Stimulated activated CD4-positive, alpha-beta T cell treated with anti-CD3 and anti-CD28 coated beads, Interleukin-2, amount 100 ng/mL, for 24 hours (primary cell): ENCODE measurements at regions not wholly inside any gene's neighbourhood (a gene's known extent, or its start where the extent isn't known, plus 50 kb on each side); places are given as distances from the start of the nearest gene placed in this dataset.
"Not testable (repeated sequence)": the region's sequence is repeated elsewhere in the genome, so short reads cannot be mapped to it uniquely, and the experiment has no call there.

Experiments
- DNase-seq, 2 donors: peaks; one replicate each; pipeline ENCODE4 v3.0.0-alpha.2; 2020

DNA sequence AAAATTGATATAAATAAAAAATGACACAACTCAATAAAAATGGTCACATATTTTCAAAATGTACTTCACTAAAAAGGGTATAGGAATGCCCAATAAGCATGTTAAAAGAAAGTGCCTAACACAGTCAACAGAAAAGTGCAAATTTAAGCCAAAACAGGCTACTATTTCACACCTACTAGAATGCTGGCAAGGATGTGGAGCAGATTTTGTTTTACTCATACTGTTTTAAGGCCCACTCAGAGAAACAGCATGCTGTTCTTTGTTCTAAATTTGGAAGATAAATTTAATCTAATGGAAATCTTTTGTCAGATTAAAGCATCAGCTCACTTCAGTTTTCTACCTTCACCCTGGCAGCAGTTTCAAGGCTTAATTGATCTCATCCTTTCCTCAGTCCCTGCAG, 576.8 kb upstream of the HS3ST1 start:
- no peak for DNase-seq

DNA sequence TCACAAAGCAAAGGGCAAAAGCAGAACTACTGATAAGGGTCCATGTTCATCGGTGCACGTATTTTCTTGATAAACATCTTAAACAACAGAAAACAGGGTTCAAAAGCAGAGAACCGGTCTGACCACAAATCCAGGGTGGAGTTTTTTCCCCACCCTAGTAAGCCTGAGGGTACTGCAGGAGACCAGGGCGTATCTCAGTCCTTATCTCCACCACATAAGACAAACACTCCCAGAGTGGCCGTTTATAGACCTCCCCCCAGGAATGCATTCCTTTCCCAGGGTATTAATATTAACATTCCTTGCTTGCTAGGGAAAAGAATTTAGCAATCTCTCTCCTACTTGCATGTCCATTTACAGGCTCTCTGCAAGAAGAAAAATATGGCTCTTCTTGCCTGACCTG, 567.9 kb upstream of the HS3ST1 start:
- not testable (repeated sequence) for DNase-seq

- no peak for DNase-seq
Observed at GRCh38 chr4:11976726-11977263, 548.1 kb upstream of the HS3ST1 start.

- DNase-seq, result no peak
Observed at GRCh38 chr4:11973270-11973669, 544.6 kb upstream of the HS3ST1 start.

- DNase-seq, result no peak
Observed at GRCh38 chr4:11970754-11971153, 542.1 kb upstream of the HS3ST1 start.

GRCh38 chr4:11966782-11967181, 538.1 kb upstream of the HS3ST1 start:
- DNase-seq, result no peak

DNA sequence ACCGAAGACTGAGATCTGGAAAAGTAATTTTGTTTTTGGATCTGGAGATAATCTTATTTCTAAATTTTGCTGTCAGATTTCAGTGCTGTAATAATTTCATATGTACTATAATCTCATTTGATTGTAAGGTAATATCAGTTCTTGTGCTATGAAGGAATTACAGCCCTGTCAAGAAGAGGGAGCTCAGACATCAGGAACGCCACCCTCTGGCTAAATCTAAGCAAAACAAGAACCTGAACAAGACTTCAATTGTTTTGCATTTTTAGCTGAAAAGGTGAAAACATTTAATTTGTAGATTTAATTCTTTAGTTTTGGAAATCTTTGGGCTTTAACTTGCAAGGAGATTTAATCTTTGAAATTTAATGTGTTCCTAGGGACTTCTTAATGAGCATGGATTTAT, 525.4 kb upstream of the HS3ST1 start:
- no peak for DNase-seq

GRCh38 chr4:11949355-11949754, 520.7 kb upstream of the HS3ST1 start:
- DNase-seq, result no peak

DNA sequence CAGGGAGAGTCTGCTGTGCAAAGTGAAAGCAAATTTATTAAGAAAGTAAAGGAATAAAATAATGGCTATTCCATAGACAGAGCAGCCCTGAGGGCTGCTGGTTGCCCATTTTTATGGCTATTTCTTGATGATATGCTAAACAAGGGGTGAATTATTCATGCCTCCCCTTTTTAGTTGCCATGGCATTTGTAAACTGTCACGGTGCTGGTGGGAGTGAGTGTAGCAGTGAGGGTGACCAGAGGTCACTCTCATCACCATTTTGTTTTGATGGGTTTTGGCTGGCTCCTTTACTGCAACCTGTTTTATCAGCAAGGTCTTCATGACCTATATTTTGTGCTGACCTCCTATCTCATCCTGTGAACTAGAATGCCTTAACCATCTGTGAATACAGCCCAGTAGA, 518.9 kb upstream of the HS3ST1 start:
- not testable (repeated sequence) for DNase-seq

DNA sequence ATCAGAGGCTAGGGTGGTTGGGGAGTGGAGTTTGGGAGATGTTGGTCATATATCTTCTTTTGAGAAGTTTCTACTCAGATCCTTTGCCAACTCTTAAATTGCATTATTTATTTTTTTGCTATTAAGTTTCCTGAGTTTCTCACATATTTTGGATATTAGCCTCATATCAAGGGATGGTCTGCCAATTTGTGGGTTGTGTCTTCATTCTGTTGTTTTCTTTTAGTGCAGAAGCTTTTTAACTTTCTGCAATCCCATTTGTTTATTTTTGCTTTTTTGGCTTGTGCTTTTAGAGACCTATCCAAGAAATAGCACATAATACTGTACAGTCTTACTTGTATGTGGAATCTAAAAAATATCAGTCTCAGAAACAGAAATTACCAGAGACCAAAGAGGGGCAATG, 509.2 kb upstream of the HS3ST1 start:
- no peak for DNase-seq

GRCh38 chr4:11931266-11931820, 502.6 kb upstream of the HS3ST1 start:
- no peak for DNase-seq

DNA sequence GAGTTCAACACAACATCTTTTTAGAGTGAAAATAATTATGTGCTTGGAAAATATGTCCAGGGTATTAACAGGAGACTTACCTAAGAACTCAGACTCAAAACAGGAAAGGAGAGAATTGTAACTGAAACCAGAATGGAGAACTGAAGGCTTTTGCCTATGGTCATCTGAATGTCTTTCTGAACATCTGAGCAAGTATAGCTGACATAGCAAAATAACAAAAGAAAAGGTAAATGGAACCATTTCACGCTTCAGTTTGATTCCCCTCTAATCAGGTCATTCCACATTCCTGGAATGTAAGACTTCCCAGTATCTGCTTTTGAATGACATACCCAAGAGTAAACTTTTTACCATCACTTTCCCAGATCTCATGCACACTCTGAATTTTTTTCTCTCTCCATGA, 500.4 kb upstream of the HS3ST1 start:
- no peak for DNase-seq

- no peak for DNase-seq
Observed at GRCh38 chr4:11919316-11919715, 490.6 kb upstream of the HS3ST1 start.

- no peak for DNase-seq
Observed at GRCh38 chr4:11914406-11914805, 485.7 kb upstream of the HS3ST1 start.

- DNase-seq, result no peak
Observed at GRCh38 chr4:11912886-11913285, 484.2 kb upstream of the HS3ST1 start.

DNA sequence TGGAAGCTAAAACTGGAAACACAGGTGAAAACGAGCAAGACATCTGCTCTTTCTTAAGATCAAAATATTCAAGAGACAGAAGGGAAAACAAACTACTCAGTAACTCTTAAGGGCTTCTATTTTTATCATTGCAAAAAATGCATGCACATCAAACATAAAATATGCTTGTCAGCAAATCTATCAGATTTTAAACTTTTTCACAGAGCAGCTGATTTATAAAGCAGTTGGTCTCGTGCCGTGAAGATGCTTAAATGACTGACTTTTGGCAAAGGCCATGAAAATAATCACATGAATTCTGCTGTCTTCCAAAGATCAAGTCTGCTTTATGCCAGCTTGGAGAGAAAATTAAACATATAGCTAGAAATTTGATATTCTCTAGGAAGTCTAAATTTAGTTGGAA, 482.1 kb upstream of the HS3ST1 start:
- DNase-seq, result no peak

DNA sequence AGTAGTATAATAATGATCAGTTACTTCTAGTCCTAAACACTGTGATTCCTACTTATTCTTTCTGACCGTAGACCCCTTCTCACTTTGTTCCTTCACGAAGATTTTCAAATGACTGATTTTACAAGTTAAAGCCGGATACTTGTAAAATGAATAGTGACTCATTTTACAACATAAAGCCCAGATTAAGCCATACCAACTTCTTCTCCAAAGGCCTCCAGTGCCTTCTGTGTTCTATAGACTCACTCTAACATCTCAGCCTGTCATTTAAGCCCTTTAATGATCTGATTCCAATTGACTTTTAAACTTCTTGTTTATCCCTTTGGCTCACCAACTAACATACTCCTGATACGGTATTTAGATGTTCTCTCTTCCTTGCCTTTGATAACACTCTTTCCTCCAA, 480.0 kb upstream of the HS3ST1 start:
- DNase-seq, result no peak

DNA sequence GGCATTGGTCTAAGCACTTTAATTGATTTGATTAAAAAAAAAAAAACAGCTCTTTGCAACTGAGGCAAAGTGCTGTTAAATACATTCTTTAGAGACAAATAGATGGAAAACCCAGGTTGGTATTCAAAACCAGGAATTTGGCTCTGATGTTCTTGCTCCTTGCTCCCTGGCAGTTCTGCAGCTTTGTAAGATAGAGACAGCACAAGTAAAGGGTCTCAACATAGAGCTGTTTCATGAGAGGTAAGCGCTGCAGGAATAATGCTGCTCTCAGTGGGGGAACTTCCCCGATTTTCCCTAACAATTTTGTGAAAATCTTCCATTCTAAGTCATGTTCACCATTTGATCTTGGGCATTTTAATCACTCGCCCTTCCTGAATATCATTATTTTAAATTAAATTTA, 479.5 kb upstream of the HS3ST1 start:
- no peak for DNase-seq

- no peak for DNase-seq
Observed at GRCh38 chr4:11904846-11905739, 476.4 kb upstream of the HS3ST1 start.

DNA sequence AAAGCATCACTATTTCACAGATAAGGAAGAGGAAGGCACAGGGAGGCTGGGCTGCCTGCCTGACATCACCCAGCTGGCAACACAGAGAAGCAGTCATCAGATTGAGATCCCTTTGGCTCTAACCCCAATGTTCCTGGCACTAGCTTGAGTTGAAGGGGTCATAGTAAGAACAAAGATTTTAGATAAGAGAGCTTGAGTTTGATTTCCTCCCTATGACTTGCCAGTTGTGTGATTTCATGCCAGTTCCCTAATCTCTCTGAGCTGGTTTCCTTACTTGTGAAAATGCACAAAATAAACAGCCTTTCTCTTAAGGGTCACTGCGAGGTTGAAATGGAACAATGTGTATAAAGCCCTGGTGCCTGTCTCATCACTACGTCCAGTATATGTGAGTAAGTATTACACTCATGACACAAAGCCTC, 475.4 kb upstream of the HS3ST1 start:
- DNase-seq, result no peak

GRCh38 chr4:11901089-11901488, 472.4 kb upstream of the HS3ST1 start:
- DNase-seq, result no peak

DNA sequence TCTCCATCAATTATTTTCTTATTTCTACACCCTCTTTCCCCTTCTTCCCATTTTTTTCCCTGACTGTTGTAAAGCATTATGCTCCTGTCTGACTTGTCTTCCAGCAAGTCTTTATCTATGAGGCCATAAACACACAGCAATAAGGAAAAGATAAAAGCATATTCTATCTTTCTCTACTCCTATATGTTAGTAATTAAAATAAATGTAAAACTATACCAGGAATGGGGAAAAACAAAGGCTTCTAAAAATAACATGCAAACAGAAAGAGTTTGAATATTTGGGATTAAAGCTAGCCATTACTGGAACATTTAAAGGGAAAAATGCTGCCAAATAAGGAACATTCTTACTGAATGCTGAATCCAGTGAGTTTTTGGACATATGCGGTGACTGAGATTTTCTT, 471.7 kb upstream of the HS3ST1 start:
- DNase-seq, result no peak

GRCh38 chr4:11898796-11899195, 470.1 kb upstream of the HS3ST1 start:
- DNase-seq, result no peak

GRCh38 chr4:11895766-11896165, 467.1 kb upstream of the HS3ST1 start:
- DNase-seq, result no peak
